Lower leg skin (tissue), 4 donors: ENCODE measurements at regions not wholly inside any gene's neighbourhood (a gene's known extent, or its start where the extent isn't known, plus 50 kb on each side); places are given as distances from the start of the nearest gene placed in this dataset.

Source experiments
- DNase-seq, 2 donors: peaks; one replicate each; pipeline ENCODE4 v3.0.0-alpha.2; 2019; ENCODE audit warnings: low spot score in 2 of 2
- H3K4me3 ChIP-seq: fragments of 200-600 bp; sonication (generic); 2 replicates; pipeline ENCODE4 v1.5.1; 2017; ENCODE audit warnings: mild to moderate bottlenecking, low read depth; ENCODE audit not compliant: poor library complexity, severe bottlenecking
- CTCF ChIP-seq, 3 donors: fragments of 450-650 bp; IDR thresholded peaks; one replicate each; pipeline ENCODE4 v1.5.1; 2016; ENCODE audit warnings: antibody characterized with exemption in 3 of 3, mild to moderate bottlenecking in 3 of 3, moderate library complexity in 2 of 3
- POLR2A ChIP-seq, 2 donors: fragments of 450-650 bp; IDR thresholded peaks; one replicate each; pipeline ENCODE4 v1.6.1; 2016 to 2017; ENCODE audit warnings: antibody characterized with exemption in 2 of 2, mild to moderate bottlenecking in 1 of 2, moderate library complexity in 1 of 2
- WGBS, 2 donors: methylation state at CpG; one replicate each; pipeline ENCODE4 v1.1.5; 2018; 5-methylcytosine and 5-hydroxymethylcytosine counted together
- intact Hi-C: fragments of 100-400 bp; cut with DNase I; formaldehyde crosslinking; loops from one replicate; pipeline ENCODE4 v1.15.0; 2023; ENCODE audit warnings: low total_unique reads

GRCh38 chr10:121405096-121405495 lies 193.1 kb downstream of the FGFR2 start:
- H3K4me3 ChIP-seq, result no peak overlapping the region
- intact Hi-C loops, result no loop called here
- no peak for TF ChIP-seq POLR2A (IDR thresholded peaks at IDR 0.05)
- TF ChIP-seq CTCF (IDR thresholded peaks at IDR 0.05), result no peak
- DNase-seq, result no peak
- 51 to 67% methylated on average over 3 of the region's 3 CpGs for WGBS, 2 donors

GRCh38 chr10:121405549-121405948 lies 192.7 kb downstream of the FGFR2 start:
- intact Hi-C loops, result no loop called here
- no peak overlapping the region for H3K4me3 ChIP-seq
- TF ChIP-seq POLR2A (IDR thresholded peaks at IDR 0.05) (no peak), CTCF (IDR thresholded peaks at IDR 0.05) (no peak)
- no peak for DNase-seq
- WGBS, 2 donors, result 96 to 97% methylated on average over 2 of the region's 2 CpGs

- no peak overlapping the region for H3K4me3 ChIP-seq
- intact Hi-C loops, result no loop called here
- WGBS, 2 donors, result 93 to 96% methylated on average over 5 of the region's 5 CpGs
- TF ChIP-seq CTCF (IDR thresholded peaks at IDR 0.05) (no peak), POLR2A (IDR thresholded peaks at IDR 0.05) (no peak)
- DNase-seq, result no peak
These were observed 192.3 kb downstream of the FGFR2 start for GRCh38 chr10:121405953-121406352.

GRCh38 chr10:121406823-121407545 lies 191.3 kb downstream of the FGFR2 start:
- H3K4me3 ChIP-seq, result no peak overlapping the region
- no peak for TF ChIP-seq POLR2A (IDR thresholded peaks at IDR 0.05)
- TF ChIP-seq CTCF (IDR thresholded peaks at IDR 0.05), result no peak
- no peak for DNase-seq
- 48% methylated on average over 11 of the region's 11 CpGs for WGBS, 2 donors
- intact Hi-C loops, result no loop called here

- TF ChIP-seq CTCF (IDR thresholded peaks at IDR 0.05), result no peak
- TF ChIP-seq POLR2A (IDR thresholded peaks at IDR 0.05), result no peak
- WGBS, 2 donors, result 77 to 81% methylated on average over 4 of the region's 4 CpGs
- no peak overlapping the region for H3K4me3 ChIP-seq
- DNase-seq, result no peak
- intact Hi-C loops, result no loop called here
These were observed 188.7 kb downstream of the FGFR2 start for GRCh38 chr10:121409466-121410104.
